PFSK-1 (cell line): ENCODE measurements at regions not wholly inside any gene's neighbourhood (a gene's known extent, or its start where the extent isn't known, plus 50 kb on each side); places are given as distances from the start of the nearest gene placed in this dataset.

Experiments used
- FOXP2 ChIP-seq: optimal IDR thresholded peaks from 2 replicates; pipeline ENCODE3; 2011; ENCODE audit warnings: borderline replicate concordance, control low read depth, inconsistent platforms; ENCODE audit not compliant: insufficient read depth; ENCODE audit errors: extremely low read length, extremely low read depth
- POLR2AphosphoS5 ChIP-seq: IDR thresholded peaks from 2 replicates; pipeline ENCODE4 v1.6.1; 2012; ENCODE audit warnings: low read depth, mild to moderate bottlenecking, control low read depth, low read length, moderate library complexity
- SIN3A ChIP-seq: IDR thresholded peaks from 2 replicates; pipeline ENCODE4 v1.6.1; 2012; ENCODE audit warnings: mild to moderate bottlenecking, low read length, moderate library complexity, borderline replicate concordance; ENCODE audit not compliant: insufficient read depth
- TAF1 ChIP-seq: IDR thresholded peaks from 2 replicates; pipeline ENCODE4 v1.6.1; 2012; ENCODE audit warnings: low read length, control low read depth, borderline replicate concordance; ENCODE audit not compliant: insufficient read depth
- TF ChIP-seq, protein P1 (sequence below), 2 experiments: IDR thresholded peaks; 2 replicates each; pipeline versions ENCODE4 v1.6.1 to v1.8.0; 2011 to 2012; ENCODE audit warnings: low read depth in 2 of 2, low read length in 2 of 2, control low read depth in 1 of 2, inconsistent platforms in 1 of 2, mild to moderate bottlenecking in 1 of 2, moderate library complexity in 1 of 2; ENCODE audit not compliant: insufficient read depth in 1 of 2

DNA sequence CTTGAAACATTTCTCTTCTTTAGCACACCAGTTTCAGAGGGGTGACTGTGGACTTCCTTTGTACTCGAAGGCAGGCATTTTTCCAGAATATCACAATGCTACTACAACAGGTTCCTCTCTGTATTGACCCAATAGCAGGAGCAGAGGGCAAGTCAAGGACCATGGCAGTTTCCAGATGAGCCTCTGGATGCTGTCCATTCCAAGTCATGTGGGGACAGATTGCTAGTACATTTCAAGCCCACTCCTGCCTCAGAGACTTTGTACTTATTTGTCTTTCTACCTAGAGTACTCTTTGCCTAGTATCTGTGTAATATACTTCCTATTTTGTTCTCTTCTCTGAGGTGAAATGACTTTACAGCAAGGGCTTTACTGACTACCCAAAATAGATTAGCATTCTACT is 373.9 kb downstream of the PIK3C3 start:
- TF ChIP-seq, protein P1, sequence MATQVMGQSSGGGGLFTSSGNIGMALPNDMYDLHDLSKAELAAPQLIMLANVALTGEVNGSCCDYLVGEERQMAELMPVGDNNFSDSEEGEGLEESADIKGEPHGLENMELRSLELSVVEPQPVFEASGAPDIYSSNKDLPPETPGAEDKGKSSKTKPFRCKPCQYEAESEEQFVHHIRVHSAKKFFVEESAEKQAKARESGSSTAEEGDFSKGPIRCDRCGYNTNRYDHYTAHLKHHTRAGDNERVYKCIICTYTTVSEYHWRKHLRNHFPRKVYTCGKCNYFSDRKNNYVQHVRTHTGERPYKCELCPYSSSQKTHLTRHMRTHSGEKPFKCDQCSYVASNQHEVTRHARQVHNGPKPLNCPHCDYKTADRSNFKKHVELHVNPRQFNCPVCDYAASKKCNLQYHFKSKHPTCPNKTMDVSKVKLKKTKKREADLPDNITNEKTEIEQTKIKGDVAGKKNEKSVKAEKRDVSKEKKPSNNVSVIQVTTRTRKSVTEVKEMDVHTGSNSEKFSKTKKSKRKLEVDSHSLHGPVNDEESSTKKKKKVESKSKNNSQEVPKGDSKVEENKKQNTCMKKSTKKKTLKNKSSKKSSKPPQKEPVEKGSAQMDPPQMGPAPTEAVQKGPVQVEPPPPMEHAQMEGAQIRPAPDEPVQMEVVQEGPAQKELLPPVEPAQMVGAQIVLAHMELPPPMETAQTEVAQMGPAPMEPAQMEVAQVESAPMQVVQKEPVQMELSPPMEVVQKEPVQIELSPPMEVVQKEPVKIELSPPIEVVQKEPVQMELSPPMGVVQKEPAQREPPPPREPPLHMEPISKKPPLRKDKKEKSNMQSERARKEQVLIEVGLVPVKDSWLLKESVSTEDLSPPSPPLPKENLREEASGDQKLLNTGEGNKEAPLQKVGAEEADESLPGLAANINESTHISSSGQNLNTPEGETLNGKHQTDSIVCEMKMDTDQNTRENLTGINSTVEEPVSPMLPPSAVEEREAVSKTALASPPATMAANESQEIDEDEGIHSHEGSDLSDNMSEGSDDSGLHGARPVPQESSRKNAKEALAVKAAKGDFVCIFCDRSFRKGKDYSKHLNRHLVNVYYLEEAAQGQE (IDR thresholded peaks at IDR 0.05; ENCODE audit: insufficient read depth in 1 of 2, low read depth in 2 of 2, low read length in 2 of 2) = no peak
- no peak for TF ChIP-seq SIN3A
- no peak for TF ChIP-seq FOXP2
- no peak for TF ChIP-seq TAF1
- no peak for TF ChIP-seq POLR2AphosphoS5

DNA sequence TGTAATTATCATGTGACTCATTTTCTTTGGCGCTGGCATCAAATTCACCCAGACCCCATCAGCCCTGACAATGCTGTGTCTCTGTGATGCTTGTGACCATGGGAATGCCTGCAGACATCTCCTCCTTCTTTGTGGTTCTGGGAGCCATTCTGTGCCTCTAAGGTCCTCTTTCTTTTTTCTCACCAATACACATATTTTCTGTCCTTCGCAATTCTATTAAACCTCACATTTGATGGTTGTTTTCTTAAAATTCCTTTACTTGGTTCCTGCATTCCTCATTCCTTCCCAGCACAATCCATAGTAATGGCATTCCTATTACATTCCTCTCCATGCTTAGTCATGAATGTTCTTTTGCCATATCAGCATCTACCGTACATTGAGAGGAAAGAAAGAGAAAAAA is 375.3 kb downstream of the PIK3C3 start:
- no peak for TF ChIP-seq SIN3A
- TF ChIP-seq TAF1 = no peak
- no peak for TF ChIP-seq POLR2AphosphoS5
- TF ChIP-seq, protein P1 (IDR thresholded peaks at IDR 0.05; ENCODE audit: insufficient read depth in 1 of 2, low read depth in 2 of 2, low read length in 2 of 2) = no peak
- TF ChIP-seq FOXP2 = no peak

DNA sequence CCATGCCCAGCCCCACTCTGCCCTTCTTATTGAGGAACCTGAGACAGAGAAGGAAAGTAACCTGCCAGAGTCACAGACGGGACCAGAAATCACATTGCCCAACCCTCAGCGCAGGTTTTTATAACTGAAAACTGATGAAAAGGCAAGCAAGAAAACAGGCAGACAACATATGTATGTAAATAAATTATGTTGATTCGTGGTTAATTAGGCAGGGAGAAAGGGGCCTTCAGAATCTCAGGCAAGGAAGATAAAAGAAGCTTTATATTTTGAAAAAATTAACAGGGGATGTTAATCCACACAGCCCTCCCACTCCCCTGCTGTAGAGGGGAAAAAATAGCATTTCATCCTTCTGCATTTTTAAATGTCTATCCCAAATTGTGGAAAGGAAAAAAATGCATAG is 378.5 kb downstream of the PIK3C3 start:
- TF ChIP-seq FOXP2 (no peak), POLR2AphosphoS5 (no peak), SIN3A (no peak), TAF1 (no peak)
- TF ChIP-seq, protein P1 (IDR thresholded peaks at IDR 0.05; ENCODE audit: insufficient read depth in 1 of 2, low read depth in 2 of 2, low read length in 2 of 2) = no peak

DNA sequence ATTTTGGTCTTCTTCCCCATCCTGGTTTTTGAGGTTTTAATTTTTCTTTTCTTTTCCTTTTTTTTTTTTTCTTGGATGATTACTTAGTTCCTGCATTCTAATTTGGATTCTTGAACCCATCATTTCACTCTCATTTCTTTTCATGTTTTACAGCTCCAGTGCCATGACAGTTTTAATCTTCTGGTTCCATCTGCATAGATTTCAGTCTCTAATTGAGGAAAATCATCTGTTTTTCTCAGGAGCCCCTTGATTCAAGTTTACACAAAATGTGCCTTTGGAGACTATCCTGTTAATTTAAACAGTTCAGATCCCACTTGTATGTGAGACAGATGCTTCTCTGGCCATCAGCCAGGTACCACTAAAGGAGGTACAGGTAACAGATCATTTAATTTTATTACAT is 379.9 kb downstream of the PIK3C3 start:
- TF ChIP-seq FOXP2 (no peak), SIN3A (no peak)
- TF ChIP-seq, protein P1 (IDR thresholded peaks at IDR 0.05; ENCODE audit: insufficient read depth in 1 of 2, low read depth in 2 of 2, low read length in 2 of 2) = no peak

DNA sequence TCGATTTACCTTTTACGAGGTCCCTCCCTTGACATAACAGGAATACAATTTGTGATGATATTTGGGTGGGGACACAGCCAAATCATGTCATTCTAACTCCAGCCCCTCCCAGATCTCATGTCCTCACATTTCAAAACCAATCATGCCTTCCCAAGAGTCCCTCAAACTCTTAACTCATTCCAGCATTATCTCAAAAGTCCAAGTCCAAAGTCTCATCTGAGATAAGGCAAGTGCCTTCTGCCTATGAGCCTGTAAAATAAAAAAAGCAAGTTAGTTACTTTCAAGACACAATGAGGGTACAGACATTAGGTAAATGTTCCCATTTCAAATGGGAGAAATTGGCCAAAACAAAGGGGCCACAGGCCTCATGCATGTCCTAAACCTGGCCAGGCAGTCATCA is 381.1 kb downstream of the PIK3C3 start:
- no peak for TF ChIP-seq TAF1
- TF ChIP-seq, protein P1 (IDR thresholded peaks at IDR 0.05; ENCODE audit: insufficient read depth in 1 of 2, low read depth in 2 of 2, low read length in 2 of 2) = no peak
- no peak for TF ChIP-seq FOXP2
- TF ChIP-seq POLR2AphosphoS5 = no peak
- TF ChIP-seq SIN3A = no peak
